Inflammatory macrophage treated with lipopolysaccharide for 1 hour (primary cell): ENCODE measurements at regions not wholly inside any gene's neighbourhood (a gene's known extent, or its start where the extent isn't known, plus 50 kb on each side); places are given as distances from the start of the nearest gene placed in this dataset.
"Not testable (repeated sequence)": the region's sequence is repeated elsewhere in the genome, so short reads cannot be mapped to it uniquely, and the experiment has no call there.

Experiments used
- DNase-seq, 2 donors: peaks; one replicate each; pipeline ENCODE4 v3.0.0-alpha.2; 2020 to 2022

DNA sequence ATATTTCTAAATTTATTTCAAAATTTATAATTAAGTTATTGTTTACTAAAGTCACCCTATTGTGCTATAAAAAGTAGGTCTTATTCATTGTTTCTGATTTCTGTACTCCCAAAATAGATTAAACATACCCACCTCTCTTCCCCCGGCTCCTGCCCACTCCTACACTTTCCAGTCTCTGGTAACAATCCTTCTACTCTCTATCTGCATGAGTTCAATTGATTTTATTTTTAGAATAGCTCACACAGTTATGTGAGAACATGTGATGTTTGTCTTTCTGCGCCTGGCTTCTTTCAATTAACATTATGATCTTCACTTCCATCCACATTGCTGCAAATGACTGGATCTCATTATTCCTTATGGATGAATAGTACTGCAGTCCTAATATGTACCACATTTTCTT, 269.3 kb downstream of the ACTRT1 start:
- no peak for DNase-seq

DNA sequence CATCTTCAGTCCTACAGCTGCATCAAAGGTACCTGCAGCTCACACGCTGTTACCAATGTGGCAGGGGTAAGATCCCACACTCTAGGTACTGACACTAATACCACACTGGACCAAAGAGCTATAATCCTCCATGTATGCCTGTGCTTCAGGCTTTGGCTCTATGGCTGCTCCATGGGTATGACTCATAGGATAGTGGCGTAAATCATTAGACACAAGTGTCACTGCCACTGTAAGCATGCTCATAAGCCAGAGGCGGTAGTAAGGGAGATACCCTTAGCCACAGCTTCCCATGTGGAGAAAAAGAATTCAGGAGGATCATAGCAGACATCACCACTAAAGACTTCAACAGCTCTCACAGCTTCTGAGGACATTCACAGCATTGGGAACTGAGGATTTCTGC, 287.5 kb downstream of the ACTRT1 start:
- DNase-seq, result no peak

DNA sequence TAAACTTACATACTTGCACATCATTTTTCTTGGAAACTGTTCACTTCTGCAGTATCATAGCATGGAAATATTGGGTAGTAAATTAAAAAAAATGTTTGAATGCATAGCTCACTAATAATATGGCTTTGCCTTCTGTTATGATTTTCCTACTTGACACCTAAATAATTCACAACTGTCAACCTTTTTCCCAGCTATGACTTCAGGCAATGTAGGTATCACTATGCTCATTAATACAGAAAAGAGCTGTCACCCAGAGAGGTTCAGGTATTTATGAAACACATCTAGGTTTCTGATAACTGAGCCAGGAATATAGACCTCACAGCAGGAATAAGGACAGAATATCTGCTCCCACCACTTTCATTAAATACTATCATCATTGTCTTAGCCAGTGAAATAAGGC, 289.5 kb downstream of the ACTRT1 start:
- DNase-seq, result no peak

DNA sequence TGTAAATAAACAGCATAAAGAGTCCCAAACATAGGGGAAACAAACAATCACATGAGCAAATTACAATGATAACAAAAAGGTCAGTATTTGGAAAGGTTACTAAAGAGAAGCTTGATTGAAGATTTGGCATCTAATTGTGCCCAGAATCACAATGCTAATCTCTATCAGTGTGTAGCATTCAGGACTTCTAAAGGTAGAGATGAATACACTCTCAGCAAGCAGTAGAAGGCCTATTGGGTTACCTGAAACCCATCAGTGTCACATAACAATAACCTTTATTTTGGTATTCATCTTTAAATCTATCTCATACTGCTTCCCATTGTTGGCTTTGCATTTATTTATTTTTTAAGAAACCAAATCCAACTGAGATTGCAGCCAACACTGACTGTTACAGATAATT, 319.5 kb downstream of the ACTRT1 start:
- no peak for DNase-seq

DNA sequence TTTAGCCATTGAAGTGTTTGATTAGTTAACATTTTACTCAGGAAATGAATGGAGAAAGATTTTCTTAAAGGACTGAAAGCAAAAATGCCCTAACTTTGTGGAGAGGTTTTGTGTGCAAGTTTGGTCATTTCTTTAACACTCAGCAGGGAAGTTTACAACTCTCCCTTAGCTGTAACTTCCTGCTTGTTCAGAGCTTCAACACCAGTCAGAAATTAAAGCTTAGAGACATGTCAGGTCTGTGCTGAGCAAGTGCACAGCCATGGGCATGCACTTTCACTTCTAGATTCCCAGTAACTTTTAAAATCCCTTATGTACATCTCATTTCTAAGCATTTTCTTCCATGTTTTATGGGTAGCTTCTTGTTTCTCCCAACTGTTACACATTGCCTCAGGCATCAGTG, 326.0 kb downstream of the ACTRT1 start:
- no peak for DNase-seq

DNA sequence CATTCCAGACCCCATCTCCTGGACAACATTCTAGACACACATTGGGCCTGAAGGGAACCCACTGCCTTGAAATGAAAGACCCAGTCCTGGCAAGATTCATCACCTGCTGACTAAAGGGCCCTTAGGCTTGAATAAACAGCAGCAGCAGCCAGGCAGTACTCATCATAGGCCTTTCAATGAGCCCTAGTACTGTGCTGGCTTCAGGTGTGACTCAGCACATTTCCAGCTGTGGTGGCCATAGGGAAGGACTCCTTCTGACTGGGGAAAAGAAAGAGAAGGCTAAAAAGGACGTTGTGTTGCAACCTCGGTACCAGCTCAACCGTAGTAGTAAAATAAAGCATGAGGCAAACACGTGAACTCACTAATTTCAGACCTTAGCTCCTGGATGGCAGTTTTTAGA, 344.0 kb downstream of the ACTRT1 start:
- no peak for DNase-seq

DNA sequence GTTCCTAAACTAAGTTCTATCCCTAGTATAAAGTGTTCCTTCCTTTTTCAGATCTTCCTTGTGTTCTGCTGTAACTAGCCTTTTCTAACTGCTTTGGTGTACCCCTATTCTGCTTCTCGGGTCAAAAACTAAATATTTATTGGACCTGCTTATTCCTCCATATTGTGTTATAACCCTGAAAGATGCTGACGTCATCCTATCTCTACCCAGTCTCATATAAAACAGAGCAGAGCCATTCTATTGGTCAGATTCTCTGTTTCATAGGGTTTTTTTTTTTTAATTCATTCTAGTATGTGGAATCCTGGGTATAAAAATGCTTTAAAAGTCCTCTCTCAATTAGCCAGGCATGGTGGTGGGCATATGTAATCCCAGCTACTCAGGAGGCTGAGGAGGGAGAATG, 349.7 kb downstream of the ACTRT1 start:
- DNase-seq, result no peak

DNA sequence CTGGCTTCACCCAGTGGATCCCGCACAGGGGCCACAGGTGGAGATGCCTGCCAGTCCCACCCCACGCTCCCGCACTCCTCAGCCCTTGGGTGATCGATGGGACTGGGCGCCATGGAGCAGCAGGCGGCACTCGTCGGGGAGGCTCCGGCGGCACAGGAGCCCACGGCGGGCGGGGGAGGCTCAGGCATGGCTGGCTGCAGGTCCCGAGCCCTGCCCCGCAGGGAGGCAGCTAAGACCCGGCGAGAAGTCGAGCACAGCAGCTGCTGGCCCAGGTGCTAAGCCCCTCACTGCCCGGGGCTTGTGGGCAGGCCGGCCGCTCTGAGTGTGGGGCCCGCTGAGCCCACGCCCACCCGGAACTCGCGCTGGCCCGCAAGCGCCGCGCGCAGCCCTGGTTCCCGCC, 389.3 kb downstream of the ACTRT1 start:
- DNase-seq, result not testable (repeated sequence)

DNA sequence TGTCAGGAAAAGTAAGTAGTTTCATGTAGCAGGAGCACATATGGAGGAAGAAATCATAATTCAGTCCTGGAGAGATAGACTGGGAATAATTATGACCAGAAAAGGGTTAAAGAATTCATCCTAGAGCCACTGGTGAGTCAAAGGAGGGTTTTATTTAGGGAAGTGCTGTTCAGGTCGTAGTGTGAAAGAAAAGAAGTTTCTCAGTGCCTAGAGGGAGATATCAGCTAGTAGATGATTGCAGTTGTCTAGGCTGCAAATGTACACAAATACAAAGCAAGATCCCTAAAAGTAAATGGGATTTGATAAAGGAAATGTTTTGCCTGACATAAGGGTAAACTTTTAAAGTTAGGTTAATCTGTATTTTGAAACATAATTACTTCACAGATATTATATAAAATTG, 403.2 kb downstream of the ACTRT1 start:
- no peak for DNase-seq

DNA sequence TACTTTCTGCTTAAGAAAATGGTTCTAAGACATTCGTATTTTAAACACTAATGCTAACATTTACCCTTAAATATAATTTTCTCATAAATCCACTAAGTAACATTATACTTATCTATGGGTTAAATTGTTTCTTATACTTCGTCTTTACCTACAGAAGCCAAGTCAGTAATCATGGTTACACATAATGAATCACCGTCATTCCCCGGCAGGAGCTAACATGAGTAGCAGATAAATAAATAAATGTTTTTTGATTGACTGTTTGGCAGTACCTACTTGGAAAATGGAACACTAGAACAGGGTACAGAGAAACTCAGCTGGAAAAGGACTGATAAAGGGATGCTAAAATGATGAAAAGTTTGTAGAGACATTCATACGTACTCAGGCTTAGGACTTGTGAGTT, 430.4 kb downstream of the ACTRT1 start:
- DNase-seq, result no peak

DNA sequence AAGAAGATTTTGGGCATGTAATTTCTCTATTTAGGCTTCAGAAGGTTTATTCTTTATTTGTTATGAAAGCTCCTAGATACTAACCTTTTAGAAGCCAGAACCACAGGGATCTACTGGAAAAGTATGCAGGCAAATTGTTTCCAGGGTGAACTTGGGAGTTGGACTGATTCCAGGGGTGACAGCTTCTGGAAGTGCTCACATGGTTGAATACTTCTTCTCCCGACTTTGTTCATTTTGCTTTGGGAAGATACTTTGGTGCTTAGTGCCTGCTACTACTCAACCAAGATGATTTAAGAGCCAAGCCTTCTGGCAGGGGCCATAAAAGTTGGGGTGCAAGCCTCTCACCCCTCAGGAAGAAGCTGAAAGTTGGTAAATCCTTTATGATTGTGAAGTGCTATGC, 445.6 kb downstream of the ACTRT1 start:
- DNase-seq, result no peak

DNA sequence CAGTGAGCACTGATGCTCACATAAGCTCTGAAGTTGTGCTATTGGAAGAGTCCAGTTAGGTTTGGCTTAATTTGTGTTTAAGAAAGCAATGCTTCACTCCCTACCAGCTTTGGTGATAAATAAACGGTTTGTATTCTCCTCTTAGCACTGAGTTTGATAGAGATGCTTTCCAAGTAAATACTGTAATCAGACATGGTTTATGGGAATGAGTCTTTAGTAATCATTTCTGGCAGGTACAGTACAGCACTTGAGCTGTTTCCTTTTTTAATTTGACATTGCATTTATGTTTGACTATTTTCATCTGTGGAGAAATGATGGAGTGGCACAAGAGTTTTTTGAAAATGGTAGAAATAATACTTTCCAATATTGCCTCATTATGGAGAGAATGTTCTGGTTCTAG, 455.3 kb downstream of the ACTRT1 start:
- DNase-seq, result no peak

DNA sequence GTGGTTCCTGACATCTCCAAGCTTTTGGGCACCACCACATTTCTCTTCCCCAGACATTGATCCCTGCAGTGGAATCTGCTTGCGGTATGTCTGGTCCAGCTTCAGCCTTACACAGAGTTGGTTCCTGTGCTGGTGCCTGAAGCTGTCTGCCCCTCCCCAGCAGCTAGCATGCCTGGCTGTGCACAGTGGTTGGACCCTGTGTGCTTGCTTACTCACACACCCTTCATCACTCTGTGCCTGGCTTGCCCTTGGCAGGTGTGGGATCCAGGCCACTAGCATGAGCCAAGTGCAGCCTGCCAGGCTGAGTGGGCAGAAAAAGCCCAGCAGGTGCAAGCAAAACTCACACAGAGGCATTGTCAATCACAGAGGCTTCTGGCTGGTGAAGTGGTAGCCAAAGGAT, 473.8 kb downstream of the ACTRT1 start:
- DNase-seq, result no peak

DNA sequence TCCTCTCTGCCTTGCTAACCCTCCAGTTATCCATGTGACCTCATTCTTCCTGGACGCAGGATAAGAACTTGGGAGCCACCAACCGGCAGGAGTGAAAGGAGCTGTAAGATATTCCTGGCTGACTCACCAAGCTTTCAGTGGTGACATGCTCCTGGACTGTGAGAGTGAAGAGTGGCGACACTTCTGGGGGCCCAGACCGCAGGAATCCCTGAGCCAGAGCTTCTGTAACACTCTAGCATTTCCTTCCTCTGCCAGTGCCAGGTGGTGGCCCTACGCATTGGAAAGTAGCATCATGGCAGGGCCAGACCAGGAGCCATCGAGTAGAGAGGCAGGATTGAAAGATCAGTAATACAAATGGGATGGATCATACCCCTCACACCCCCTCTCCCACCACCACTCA, 474.3 kb downstream of the ACTRT1 start:
- DNase-seq, result no peak

DNA sequence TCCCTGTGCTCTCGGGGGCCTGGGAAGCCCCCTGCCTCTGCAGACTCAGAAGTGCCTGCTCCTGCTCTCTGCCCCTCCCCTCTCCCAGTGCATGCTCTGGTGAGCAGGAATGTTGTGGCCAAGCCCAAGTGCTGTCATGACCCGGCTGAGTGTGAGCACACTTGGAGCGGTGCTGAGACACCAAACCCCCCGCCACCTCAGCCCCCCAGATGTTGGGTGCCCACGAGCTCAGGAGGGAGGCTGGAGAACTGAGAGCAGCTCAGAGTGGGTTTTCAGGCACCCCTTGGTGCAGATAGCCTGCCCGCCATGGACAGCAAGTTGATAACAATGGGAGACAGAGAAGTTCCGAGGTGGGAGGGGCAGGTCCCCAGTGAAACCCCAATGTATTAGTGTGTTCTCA, 477.4 kb downstream of the ACTRT1 start:
- no peak for DNase-seq

DNA sequence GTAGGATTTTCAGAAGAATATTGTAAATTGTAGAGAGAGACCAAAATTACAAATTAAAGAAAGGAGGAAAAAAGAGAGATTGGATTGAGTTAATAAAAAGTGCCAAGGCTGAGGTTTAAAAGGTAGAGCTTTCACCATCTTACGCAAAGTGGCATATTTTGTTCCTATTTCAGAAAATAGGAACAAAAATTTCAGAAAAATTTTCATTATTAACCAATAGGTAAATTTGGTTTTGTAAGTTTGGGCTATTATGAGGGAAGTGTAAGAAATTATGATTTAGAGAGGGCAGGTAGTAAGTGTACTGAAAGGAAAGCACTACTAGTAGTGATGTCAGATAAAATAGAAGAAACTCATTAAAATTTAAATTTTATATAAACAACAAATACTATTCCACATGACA, 479.7 kb downstream of the ACTRT1 start:
- DNase-seq, result peak; percentile 57 to 62

DNA sequence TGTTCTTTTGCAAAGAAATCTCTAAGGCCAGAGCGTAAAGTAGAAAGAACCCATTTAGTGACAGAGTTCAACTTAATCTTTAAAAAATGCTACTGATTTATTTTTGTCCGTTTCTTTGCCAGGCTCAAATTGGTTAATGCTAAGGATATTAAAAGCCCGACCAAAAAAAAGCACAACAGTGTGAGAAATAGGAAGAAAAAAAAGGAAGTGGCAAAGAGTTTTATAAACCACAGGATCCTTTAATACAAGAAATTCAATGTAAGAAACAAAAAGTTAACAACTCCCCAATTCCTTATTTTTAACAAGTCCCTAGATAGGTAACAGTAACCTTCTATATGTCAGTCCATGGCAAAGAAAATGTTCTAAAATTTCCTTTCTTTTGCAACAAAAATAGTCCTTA, 480.4 kb downstream of the ACTRT1 start:
- DNase-seq, result peak; percentile 23 to 40

DNA sequence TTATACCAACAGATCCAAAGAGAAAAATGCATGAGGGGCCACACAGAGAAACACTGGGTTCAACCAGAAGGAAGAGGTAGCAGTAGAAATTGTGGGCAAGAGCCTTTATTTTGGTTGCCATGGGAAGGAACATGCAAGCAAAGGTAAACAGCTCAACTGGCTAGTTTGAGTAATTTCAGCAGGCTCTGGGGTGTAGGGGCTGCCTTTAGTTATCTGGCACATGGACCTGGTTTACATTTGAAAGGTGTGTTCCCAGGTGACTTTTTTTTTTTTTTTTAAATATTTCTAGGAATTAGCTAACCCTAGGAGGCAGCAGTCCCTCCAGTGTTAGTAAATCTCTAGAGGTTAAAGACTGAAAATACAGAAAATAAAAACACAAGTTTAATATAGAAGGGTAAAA, 481.9 kb downstream of the ACTRT1 start:
- DNase-seq, result peak in 1 of 2 donors; percentile 10

DNA sequence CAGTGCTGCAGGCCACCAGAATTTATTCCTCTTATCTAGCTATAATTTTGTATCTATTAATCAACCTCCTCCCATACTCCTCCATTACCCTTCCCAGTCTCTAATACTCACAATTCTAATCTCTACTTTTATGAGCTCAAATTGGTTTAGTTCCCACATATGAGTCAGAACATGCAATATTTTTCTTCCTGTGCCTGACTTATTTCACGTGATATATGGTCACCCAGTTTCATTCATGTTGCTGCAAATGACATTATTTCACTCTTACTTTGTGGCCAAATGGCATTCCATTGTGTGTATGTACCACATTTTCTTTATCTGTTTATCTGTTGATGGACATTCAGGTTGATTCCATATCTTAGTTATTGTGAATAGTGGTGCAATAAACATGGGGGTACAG, 483.5 kb downstream of the ACTRT1 start:
- DNase-seq, result peak; percentile 23 to 50

DNA sequence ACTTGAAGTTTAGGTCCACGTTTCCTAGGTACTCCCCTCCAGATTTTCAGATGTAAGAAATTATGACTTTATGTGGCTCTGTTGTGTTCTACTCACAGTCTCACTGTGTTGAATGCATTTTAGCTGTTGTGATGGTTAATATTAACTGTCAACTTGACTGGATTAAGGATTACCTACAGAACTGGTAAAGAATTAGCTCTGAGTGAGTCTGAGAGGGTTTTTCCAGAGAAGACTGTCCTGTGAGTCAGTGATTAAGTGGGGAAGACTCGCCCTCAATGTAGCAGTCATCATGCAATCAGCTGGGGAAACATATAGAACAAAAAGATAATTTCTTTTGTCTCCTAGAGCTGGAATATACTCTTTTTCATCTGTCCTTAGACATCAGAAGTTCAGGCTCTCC, 493.4 kb downstream of the ACTRT1 start:
- DNase-seq, result no peak

DNA sequence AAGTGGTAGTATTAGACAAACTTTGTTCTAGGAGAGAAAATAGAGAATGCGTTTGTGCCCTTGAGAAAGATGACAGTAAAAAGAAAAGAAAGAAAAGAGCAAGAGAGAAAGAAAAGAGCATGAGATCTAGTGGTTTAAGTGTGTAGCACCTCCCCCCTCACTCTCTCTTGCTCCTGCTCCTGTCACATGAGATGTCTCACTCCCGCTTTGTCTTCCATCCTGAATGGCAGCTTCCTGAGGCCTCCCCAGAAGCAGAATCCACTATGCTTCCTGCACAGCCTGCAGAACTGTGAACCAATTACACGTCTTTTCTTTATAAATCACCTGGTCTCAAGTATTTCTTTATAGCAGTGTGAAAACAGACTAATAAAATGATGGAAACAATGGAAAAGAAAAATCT, 499.6 kb downstream of the ACTRT1 start:
- no peak for DNase-seq

DNA sequence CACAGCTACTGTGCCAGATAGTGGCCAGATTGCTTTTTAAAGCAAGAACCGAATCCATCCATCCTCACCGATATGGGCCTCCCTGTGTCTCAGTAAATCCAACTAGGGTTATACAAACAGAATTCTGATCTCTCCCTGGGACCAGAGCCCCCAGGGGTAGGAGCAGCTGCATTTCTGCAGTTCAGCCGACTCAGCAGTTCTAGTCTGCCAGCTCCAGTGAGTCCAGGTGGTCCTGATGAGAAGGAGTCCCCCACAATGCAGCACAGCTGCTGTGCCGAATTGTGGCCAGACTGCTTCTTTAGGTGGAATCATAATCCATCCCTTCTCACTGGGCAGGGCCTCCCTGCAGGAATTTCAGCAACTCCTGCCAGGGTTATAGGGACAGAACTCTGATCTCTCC, 532.9 kb downstream of the ACTRT1 start:
- no peak for DNase-seq

DNA sequence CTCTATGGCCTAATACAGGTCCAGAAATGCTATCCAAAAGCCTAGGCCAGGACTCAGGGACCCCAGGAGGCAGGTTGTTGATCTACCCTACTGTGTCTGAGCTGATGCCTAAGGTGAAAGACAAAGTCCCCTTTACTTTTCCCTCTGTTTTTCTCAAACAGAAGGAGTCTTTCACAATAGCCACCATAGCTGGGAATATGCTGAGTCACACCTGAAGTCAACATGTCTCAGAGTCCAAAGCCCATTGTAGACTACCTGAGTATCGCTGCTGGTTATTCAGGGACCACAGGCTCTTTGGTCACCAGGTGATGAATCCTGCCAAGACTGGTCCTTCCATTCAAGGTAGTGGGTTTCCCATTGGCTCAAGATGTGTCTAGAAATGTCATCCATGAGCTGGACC, 562.2 kb downstream of the ACTRT1 start:
- no peak for DNase-seq

DNA sequence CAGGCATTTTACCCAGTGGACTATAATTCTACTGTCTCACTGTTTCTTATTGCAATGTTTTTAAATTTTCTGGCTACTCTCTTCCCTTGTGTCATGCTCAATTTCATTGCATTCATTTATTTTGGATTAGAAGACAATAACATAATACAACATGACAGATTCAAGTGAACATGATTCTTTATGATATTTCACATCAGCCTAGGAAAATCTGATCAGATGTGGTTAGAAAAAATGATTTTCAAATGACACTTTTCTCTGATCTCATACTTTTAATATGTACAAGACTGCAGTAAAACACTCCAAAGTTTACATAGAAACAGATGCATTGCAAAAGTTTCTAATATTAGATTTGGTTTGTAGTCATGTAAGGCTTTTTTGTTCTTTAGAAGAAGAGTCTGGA, 586.0 kb downstream of the ACTRT1 start:
- no peak for DNase-seq

DNA sequence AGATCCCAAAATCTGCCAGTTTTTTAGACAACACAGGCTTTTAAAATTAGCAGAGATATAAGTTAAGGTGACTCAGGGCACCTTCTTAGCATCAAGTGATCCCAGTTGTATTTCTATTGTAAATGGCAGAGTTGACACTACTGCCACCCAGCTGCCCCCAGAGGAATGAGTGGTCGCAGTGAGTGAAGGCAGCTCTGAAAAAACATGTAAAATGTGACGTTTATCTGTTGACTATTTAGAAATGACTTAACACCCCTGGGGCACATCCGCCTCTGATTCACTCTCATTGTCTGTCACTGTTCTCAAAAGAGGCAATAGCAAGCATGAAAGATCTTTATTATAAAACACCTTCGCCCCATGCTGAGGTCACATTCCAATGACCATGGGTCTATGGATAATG, 592.4 kb downstream of the ACTRT1 start:
- no peak for DNase-seq

DNA sequence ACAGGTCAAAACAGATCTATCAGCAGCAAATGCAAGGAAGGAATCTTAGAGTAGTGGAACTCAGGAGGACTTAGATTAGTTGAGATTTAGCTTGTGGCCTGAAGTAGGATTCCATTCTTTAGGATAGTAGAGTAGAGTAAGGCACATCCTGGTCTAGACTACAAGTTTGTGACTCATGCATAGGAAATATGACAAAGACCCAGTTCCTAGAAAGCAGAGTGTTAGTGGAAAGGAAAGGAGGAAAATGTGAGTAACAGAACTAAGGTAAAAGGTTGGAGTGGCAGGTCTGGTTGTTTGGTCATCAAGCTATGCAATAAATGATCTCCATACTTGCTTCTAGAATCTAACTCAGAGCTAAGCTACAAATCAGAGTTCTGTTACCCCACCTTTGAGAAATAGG, 595.0 kb downstream of the ACTRT1 start:
- no peak for DNase-seq
